ENCODE measurements at regions not wholly inside any gene's neighbourhood (a gene's known extent, or its start where the extent isn't known, plus 50 kb on each side); places are given as distances from the start of the nearest gene placed in this dataset.

DNA sequence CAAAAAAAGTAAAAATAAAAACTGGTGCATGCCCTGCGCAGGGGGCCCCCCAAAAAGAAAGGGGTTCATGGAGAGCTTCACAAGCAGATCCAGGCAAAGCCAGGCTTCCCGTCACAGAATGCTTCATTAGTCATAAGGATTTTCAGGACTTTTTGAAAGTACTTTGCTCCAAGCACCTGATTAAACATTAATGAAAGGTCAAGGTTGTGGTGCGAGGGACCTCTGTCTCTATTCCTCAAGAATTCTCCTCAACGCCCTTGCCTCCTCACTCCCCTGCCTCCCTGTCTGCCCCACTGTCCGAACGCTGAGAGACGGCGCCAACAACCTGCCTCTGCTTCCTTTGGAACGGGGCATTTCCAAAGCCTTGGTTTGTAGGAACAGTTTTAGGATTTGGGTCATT is 240.1 kb upstream of the IGF1R start:
- H3K4me3 ChIP-seq (ENCODE audit: low read depth, low read length): no peak overlapping the region
- DNase-seq (ENCODE audit: low read depth): no peak
- TF ChIP-seq, protein P1, sequence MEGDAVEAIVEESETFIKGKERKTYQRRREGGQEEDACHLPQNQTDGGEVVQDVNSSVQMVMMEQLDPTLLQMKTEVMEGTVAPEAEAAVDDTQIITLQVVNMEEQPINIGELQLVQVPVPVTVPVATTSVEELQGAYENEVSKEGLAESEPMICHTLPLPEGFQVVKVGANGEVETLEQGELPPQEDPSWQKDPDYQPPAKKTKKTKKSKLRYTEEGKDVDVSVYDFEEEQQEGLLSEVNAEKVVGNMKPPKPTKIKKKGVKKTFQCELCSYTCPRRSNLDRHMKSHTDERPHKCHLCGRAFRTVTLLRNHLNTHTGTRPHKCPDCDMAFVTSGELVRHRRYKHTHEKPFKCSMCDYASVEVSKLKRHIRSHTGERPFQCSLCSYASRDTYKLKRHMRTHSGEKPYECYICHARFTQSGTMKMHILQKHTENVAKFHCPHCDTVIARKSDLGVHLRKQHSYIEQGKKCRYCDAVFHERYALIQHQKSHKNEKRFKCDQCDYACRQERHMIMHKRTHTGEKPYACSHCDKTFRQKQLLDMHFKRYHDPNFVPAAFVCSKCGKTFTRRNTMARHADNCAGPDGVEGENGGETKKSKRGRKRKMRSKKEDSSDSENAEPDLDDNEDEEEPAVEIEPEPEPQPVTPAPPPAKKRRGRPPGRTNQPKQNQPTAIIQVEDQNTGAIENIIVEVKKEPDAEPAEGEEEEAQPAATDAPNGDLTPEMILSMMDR (IDR thresholded peaks at IDR 0.05; ENCODE audit: insufficient read depth, low read length): no peak

- H3K4me3 ChIP-seq (ENCODE audit: low read depth, low read length): no peak overlapping the region
These were observed 238.0 kb upstream of the IGF1R start for GRCh38 chr15:98410328-98410727.

DNA sequence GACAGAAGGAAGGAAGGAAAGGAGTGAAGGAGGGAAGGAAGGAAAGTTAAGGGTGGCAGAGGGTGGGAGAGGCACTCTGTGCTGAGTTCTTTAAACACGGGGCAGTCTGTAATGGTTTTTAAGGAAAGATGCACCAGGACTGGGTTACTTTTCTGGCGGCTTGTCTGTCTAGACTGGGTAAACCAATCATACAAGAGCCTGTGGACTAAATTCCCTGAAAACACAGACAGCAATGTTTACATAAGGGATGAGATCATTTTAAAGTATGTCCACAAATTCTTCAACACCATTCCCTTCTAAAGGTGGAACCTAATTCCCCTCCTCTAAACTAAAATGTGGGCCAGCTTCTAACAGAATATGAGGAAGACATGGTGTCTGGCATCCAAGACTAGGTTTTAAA is 235.5 kb upstream of the IGF1R start:
- no peak for DNase-seq (ENCODE audit: low read depth)
- TF ChIP-seq, protein P1 (IDR thresholded peaks at IDR 0.05; ENCODE audit: insufficient read depth, low read length): no peak

More at GRCh38 chr15:98410328-98410727, 238.0 kb upstream of the IGF1R start:
- DNase-seq (ENCODE audit: low read depth): no peak
- TF ChIP-seq, protein P1 (IDR thresholded peaks at IDR 0.05; ENCODE audit: insufficient read depth, low read length): no peak

DNA sequence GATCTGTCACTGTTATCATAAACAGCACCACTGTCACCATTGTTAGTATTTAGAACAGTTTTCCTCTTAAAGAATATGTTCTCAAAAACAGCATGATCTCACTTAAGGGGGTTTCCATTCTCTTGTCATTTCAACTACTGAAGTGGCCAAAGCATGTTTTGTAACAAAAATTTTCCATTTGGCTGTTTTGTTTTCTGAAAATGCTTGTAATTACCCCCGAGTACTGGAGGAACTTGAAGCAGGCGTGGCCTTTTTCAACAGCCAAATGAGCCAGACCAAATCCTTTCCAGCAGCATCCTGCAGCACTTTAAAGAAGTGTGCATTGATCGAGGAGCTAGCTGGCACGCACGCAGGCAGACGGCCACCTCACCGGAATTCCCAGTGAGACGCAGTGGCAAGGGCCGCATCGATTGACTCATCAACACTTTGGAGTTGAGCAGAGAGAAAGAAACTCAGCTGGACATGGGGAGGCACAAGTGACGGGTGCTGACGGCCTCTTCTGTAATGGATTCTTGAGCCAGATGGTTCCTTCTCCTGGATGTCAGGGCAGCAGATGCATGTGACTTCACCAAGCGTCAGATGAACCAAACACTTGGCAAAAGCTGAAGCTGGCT is 234.3 kb upstream of the IGF1R start:
- TF ChIP-seq, protein P1 (IDR thresholded peaks at IDR 0.05; ENCODE audit: insufficient read depth, low read length): no peak
- no peak overlapping the region for H3K4me3 ChIP-seq (ENCODE audit: low read depth, low read length)
- DNase-seq (ENCODE audit: low read depth): no peak

More for the DNA sequence above, 235.5 kb upstream of the IGF1R start:
- no peak overlapping the region for H3K4me3 ChIP-seq (ENCODE audit: low read depth, low read length)

GRCh38 chr15:98416222-98416855 is 232.0 kb upstream of the IGF1R start:
- H3K4me3 ChIP-seq (ENCODE audit: low read depth, low read length): no peak overlapping the region
- TF ChIP-seq, protein P1 (IDR thresholded peaks at IDR 0.05; ENCODE audit: insufficient read depth, low read length): no peak
- no peak for DNase-seq (ENCODE audit: low read depth)

GRCh38 chr15:98417346-98417745 is 231.0 kb upstream of the IGF1R start:
- no peak overlapping the region for H3K4me3 ChIP-seq (ENCODE audit: low read depth, low read length)
- TF ChIP-seq, protein P1 (IDR thresholded peaks at IDR 0.05; ENCODE audit: insufficient read depth, low read length): no peak
- DNase-seq (ENCODE audit: low read depth): no peak
